Epithelial cell of prostate (primary cell): ENCODE measurements at regions not wholly inside any gene's neighbourhood (a gene's known extent, or its start where the extent isn't known, plus 50 kb on each side); places are given as distances from the start of the nearest gene placed in this dataset.
"Not testable (repeated sequence)": the region's sequence is repeated elsewhere in the genome, so short reads cannot be mapped to it uniquely, and the experiment has no call there.

Experiments
- DNase-seq: peaks from one replicate; pipeline ENCODE4 v3.0.0-alpha.2; 2011; ENCODE audit warnings: low read depth, low spot score
- H3K27ac ChIP-seq: fragments of 450-650 bp; 2 replicates; pipeline ENCODE4 v1.5.1; 2017; ENCODE audit warnings: mild to moderate bottlenecking

DNA sequence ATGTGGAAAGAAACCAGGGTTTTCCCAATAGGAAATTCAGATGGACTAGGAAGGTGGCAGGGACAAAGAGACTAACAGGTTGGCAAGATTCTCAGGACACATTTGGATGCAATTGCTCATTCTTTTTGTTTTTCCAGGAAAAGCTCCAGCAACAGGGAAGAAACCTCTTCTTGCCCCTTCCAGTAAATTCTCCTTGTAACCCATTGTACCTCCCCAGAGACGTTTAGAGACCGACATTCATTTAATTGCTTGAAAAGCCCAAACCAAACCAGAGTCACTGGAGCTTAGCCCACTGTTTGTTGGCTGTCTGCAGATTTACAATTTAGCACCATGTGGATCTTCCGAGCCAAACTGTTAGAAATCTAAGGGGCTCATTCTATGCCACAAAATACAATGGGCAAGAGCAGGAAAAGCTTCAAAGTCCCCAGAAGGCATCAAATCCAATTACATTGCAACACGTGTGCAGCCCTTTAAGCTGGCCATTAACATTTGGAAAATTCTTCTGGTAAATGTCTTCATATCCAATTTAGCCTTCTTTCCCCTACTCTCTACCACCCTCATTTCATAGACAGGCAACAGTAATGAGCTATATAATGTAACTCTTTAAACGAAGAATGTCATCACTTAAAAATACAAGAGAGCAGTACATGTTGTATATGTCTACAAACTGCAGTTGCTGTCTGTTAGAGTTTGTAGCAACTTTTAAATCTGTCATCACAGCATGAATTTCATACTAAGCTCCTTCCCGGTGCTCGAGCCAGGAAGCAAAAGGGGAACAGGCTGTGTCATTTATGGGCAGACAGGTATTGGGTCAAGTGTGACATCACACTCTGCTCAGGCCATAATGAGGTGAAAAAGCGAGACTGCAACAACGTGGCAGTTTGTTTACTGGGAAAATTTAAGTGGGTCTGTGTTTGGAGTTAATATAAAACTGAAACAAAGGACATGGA is 235.6 kb upstream of the HNRNPA3 start:
- H3K27ac ChIP-seq = no peak overlapping the region
- no peak for DNase-seq

DNA sequence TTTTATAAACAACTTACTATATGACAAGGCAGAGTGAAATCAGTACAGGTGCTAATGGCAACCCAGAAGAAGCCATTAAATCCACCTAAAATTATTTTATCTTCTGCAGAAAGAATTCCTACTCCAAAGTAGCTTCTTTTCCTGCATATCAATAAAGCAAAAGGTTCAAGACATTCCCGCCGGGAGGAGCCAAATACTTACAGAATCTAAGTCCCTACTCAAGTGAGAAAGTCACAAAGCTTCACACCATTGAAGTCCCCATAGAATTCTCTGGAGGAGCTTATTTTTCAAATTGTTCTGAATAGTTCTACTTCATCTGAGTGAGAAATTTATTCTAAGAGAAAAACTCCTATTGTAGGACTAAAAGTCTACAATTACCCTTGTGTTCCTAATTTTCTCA is 233.7 kb upstream of the HNRNPA3 start:
- no peak overlapping the region for H3K27ac ChIP-seq
- DNase-seq = no peak

DNA sequence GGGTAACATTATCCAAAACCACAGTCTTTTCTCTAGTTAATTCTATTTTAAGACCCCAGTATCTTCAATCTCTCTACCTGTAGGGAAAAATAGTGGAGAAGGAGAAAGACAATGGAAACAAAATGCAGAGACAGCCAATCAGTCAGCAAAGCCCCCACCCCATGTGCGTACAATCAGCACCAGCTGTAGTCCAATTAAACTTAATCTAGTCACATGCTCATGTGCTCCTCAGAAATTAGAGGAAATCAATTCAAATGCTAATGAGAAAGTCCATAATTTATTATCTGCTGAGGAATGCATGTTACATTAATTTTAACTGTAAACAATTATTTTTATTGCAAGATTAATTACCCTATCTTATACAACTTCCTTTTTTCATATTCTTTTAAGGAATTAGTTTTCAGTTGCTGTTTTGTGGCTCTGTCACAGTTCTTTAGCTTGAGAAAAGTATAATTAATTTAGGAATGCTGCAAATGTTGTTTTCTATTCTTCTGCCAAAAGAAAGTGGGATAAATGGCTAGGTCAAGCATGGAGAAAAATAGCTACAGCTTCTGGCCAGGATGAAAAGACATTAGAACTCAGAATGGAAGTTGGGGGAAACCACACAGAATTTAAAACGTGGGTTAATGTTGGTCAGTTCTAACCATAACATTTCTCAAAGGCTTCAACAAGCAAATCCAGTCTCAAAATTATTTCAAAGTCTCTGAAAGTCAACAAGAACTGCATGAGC is 232.4 kb upstream of the HNRNPA3 start:
- H3K27ac ChIP-seq = no peak overlapping the region
- DNase-seq = no peak

DNA sequence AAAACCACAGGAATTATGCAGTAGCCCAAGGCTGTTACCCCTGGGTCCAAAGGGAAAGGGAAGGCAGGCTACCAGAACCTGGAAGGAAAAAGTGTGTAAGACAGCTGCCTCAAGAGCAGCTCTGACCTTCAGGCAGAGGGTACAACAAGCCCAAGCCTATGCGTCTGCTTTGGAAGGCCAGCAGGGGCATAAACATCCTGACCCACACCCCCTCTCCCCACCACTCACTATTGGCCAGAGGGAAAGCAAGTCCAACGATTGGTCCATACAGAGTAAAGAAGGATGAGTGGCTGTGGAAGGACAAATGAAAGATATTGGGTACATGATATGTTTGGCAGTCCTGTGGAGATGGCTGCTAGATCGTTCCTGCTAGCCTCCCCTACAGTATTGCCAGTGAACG is 227.6 kb upstream of the HNRNPA3 start:
- no peak overlapping the region for H3K27ac ChIP-seq
- DNase-seq = no peak

DNA sequence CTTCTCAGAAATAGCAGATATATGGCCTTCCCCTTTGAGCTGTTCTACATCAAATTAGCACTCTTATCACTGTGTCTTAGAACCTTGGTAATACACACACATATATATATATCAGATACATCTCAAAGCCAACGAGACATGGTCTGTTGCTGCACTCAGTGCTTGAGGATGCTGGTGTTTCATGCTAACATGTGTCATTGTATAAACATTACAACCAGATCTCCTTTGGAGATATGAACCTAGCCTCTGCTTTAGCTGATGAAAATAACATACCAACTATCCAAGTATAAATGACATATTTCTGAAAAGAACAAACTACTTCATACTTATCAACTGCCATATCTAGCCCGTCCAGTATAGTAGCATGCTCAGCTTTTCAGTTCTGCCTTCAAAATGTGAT is 226.7 kb upstream of the HNRNPA3 start:
- no peak overlapping the region for H3K27ac ChIP-seq
- DNase-seq = no peak

DNA sequence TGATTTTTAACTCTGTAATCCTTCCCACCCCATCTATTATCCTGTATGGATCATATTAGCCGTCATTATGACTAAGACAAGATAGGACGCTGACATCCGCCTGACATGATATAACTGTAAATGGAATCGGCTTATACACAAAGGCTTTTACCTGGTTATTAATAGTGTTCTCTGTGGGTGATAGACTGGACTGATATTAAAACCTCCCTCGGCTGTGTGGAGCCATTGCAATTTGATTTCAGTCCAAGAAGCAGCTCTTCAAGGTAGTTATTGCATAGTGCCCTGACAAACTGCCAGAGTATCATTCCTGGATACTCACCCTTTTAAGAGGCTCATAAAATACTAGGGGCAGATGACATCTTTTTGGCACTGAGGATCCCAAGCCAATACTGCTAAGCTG is 226.1 kb upstream of the HNRNPA3 start:
- DNase-seq = no peak
- H3K27ac ChIP-seq = no peak overlapping the region

DNA sequence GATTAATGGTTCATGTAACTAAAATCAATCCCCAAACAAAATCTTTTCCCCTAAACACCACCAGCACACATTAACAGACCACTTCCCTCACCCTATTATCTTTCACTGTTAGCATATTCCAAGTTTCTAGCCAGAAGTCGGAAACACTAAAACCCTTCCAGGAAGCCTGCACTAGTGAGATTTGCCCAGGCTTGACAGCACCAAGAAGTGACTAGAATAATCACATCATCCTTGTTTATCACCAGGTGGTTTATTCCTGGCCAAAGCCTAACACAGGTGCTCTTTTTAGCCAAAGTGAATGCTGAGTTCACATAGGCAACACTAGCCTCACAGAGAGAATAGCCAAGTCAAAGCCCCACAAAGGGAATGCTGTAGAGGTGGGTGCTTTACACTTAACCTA is 221.2 kb upstream of the HNRNPA3 start:
- no peak for DNase-seq
- no peak overlapping the region for H3K27ac ChIP-seq

DNA sequence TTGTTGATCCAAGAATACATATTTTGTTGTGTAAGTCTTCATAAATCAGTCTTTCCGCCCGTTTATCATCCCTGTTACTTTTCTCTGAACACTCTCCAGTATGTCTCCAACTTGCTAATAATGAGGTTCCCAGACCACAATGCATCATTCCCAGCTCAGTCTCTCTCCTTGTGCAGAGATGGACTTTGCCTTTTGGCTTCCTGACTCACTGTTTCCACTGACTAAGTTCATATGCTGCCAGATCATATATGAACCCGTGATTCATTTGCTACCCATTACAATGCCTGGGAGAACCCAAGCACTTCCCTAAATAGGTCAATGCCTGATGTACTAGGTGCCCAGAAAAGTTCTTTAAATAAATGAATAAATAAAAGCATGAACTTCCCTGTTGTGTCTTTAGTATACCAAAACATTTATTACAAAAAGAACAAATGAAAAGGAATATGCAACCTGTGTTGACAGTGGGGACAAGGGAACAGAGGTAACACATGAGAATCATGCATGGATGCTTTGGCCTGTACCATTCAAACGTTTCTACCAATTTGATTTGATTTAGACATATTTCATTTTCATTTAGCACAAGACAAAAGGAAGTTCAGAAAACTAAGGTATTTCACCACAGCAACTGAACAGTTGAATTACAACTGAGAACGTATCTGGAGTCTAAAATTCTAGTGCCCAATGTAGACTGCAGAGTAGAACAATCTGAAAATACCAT is 215.4 kb upstream of the HNRNPA3 start:
- H3K27ac ChIP-seq = no peak overlapping the region
- peak; percentile 67 for DNase-seq

DNA sequence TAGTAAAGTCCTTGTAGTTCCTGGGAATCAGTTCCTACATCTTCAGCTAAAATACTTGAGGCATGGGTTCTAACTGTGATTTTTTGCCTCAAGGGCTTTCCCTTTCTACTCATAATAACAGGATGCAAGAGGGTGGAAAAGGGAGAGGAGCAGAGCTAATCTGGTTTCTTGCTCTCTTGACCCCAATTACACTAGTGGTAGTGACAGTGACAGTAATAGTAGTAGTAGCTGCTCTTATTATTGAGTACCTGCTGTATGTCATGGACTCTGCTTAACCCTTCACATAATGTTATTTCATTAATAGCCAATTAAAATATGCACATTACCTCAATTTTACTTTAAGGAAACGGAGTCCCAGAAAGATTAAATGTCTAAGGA is 214.8 kb upstream of the HNRNPA3 start:
- DNase-seq = no peak
- no peak overlapping the region for H3K27ac ChIP-seq

DNA sequence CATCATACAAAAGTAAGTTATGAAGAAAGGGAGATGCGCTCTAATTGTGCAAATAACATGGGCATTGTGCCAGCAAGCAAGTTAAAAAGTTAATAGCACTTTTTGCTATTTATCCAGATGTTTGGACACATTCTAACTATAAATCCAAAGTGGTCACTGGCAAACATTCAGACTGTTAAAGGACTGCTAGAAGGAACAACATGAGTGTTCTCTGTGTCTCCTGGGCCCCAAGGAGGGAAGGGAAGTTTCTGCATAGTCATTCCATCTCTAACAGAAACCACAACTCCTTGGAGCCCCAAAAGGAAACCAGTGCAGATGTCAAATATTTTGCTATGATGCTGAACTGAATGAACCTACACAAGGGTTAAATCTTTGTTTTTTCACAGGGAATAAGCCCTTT is 213.3 kb upstream of the HNRNPA3 start:
- DNase-seq = no peak
- H3K27ac ChIP-seq = no peak overlapping the region

DNA sequence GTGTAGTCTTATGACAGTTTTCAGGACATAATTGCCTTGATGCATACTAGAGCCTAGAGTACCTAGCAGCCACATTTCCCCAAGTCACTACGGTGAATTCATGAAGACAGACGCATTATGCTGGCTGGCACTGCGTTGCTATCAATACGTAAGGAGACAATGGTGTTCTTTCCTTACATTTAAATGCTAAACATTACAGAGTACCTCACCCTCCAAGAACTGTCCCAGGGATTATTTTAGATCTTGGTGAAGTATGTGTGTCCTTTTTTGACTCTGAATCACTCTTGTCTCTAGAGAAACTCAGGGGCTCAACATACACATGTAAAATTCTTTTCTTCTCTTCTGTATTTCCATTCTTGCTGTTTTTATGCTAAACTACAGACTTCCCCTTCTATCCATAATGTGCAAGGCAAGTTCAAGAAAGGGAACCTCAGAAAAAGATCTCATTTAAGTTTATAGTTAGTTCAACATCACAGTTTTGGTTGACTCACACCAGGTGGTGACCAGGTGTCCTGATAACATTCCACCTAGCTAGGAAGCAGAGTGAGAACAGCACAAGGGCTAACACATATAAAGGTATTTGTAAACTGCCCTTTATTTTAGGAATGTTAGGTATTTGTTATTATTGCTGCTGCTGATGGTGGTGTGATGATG is 212.4 kb upstream of the HNRNPA3 start:
- no peak for DNase-seq
- H3K27ac ChIP-seq = no peak overlapping the region

DNA sequence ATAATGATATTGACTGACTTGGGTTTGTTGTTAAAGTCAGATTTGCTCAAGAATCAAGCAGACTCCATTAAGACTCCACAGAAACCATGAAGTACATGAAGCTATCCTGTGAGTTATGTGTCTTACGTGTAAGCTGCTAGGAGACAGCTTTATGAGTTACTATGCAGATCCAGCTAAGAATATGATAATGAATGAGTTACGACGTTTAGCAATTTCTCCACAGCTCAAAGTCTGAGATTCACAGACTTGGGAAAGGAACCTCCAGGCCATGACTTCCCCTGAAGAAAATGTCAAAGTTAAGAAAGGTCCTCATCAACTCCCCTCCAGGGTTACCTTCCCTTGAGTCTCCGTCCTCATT is 211.9 kb upstream of the HNRNPA3 start:
- no peak for DNase-seq
- H3K27ac ChIP-seq = no peak overlapping the region

DNA sequence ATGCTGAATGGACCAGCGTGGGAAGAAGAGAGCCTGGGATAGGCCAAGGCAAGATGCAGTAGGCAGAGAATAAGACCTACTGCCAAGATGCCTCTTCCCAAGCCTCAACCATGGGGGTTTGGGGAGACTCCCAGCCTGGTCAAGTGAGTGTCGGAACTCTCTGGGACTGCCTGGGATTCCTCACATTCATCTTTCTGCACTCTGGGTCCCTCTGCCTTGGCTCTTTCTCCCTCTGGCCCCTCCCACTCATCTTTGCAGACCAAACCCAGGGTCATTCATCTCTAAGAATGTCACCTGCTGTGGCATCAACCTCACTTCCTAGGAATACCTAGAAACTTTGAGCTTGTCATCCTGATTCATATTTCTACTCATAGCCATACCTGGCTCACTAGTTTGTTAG is 211.3 kb upstream of the HNRNPA3 start:
- no peak overlapping the region for H3K27ac ChIP-seq
- DNase-seq = no peak

DNA sequence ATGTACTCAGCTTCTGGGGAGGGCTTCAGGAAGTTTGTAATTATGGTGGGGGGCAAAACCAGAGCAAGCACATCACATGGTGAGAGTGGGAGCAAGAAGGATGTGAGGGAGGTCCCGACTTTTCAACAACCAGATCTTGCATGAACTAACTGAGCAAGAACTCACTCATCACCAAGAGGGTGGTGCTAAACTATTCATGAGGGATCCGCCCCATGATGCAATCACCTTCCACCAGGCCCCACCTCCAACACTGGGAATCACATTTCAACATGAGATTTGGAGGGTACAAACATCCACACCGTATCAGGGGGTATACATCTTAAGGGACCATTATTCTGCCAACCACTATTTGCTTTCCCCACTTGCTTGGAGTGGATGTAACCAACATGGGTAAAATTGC is 209.6 kb upstream of the HNRNPA3 start:
- DNase-seq = no peak
- no peak overlapping the region for H3K27ac ChIP-seq

DNA sequence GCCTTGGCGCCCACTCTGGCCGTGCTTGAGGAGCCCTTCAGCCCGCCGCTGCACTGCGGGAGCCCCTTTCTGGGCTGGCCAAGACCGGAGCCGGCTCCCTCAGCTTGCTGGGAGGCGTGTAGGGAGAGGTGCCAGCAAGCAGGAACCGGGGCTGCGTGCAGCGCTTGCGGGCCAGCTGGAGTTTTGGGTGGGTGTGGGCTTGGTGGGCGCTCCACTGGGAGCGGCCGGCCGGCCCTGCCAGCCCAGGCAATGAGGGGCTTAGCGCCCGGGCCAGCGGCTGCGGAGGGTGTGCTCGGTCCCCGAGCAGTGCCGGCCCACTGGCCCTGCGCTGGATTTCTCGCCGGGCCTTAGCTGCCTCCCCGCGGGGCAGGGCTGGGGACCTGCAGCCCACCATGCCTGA is 204.9 kb upstream of the HNRNPA3 start:
- not testable (repeated sequence) for H3K27ac ChIP-seq, DNase-seq

DNA sequence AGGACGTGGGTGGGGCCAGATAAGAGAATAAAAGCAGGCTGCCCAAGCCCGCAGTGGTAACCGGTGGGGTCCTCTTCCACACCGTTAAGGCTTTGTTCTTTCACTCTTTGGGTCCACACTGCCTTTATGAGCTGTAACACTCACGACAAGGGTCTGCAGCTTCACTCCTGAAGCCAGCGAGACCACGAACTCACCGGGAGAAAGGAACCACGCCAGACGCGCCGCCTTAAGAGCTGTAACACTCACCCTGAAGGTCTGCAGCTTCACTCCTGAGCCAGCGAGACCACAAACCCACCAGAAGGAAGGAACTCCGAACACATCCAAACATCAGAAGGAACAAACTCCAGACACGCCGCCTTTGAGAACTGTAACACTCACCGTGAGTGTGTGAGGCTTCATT is 203.9 kb upstream of the HNRNPA3 start:
- not testable (repeated sequence) for DNase-seq, H3K27ac ChIP-seq

DNA sequence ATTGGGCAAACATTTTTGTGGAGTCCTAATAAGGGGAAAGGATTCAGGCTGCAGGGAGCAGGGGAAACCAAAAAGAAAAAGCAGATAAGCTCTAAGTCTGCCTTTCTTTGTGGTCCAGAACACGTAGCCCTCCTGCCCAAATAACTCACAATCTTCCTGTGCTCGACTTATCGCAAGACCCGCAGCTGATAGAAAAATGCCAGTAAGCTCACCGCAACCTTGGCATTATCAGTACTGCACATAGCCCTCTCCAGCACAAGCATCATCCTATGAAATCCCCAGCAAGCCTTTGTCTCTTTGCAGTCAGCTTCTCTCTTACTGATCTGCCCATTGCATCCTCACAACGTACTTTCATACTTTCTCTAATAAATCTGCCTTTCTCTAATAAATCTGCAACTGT is 202.4 kb upstream of the HNRNPA3 start:
- H3K27ac ChIP-seq = no peak overlapping the region
- DNase-seq = no peak

DNA sequence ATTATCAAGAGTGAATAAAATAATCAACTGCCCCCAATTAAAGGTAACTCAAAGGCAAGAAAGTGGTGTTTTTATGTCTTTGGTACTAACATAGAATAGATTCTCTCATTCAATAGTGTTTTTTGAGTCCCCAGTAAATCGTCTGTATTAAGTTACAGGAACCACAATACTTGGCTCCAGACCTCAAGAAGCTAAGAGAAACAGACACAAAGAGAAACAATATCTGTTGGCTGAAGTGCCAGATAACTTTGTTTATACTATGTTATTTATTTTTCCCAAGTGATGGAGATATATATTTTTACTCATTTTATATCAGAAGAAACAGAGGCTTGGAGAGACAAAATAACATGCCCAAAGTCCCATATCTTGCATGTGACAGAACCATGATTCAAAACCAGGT is 201.7 kb upstream of the HNRNPA3 start:
- no peak overlapping the region for H3K27ac ChIP-seq
- no peak for DNase-seq

DNA sequence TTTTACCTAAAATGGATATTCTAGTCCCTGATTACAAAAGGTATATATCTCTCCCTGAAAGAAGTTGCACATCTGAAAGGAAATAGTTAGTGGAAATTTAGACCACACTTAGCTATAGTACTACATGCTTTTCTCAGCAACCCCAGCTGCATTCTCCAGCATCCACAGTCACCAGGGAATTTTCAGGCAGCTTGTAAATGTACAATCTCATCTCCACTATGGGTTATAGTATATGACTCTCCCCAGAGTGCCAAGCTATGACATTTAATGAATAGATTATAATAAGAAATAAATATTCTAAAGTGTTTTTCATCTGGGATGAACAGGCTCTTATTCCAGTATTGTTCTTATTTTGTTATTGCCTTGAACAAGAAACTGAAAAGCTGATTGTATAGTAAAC is 197.6 kb upstream of the HNRNPA3 start:
- DNase-seq = no peak
- no peak overlapping the region for H3K27ac ChIP-seq

DNA sequence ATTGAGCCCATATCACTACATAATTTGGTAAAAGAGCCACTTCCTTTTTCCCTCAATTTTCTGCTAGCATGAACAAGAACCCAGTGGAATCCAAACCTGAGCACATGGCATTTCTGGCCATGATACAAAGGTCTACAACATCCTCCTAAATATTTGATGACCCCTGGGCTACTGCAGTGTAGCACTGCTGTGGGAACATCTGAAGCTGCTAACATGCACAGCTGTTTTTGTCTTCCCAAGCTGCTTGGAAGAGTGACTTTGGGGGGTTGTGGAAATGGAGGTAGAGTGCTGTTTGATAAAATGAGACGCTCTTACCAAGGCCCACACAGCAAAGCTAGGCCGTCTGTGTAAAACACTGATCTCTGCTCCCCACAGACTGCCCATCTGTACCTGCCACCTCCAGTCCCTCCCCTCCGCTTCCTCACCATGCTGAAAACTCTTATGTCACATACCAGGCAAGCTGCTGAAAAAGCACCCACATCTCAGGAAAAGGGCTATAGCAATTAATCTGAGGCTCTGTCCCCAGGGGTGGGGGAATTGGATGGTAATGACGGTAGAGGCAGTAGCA is 197.2 kb upstream of the HNRNPA3 start:
- no peak for DNase-seq

More for the DNA sequence above, 197.2 kb upstream of the HNRNPA3 start:
- H3K27ac ChIP-seq = no peak overlapping the region
